ENCODE measurements at regions not wholly inside any gene's neighbourhood (a gene's known extent, or its start where the extent isn't known, plus 50 kb on each side); places are given as distances from the start of the nearest gene placed in this dataset.

GRCh38 chr12:42834062-42834461 lies 244.5 kb upstream of the PRICKLE1 start:
- Histone ChIP-seq H3K27me3 (ENCODE audit: low read length) (no peaks in the 10 kb centered on the region), H3K9me3 (ENCODE audit: low read length) (no peaks in the 10 kb centered on the region), H3K9me2 (replicated peaks; ENCODE audit: low read length) (no peaks in the 10 kb centered on the region), H3F3A (ENCODE audit: low read length, unreplicated experiment) (no peaks in the 10 kb centered on the region), H3K27ac (ENCODE audit: low read length) (no peak overlapping the region), H2AFZ (ENCODE audit: low read length) (no peak overlapping the region), H3K4me2 (ENCODE audit: low read length) (no peak overlapping the region), H3K4me3 (ENCODE audit: low read length) (no peak overlapping the region), H3K36me3 (ENCODE audit: low read depth, low read length) (no peaks in the 10 kb centered on the region), H3K9ac (ENCODE audit: low read length) (no peak overlapping the region), H4K20me1 (ENCODE audit: low read length) (no peaks in the 10 kb centered on the region), H3K79me2 (ENCODE audit: low read length) (no peaks in the 10 kb centered on the region), H3K4me1 (ENCODE audit: insufficient read depth, low read length) (no peaks in the 10 kb centered on the region)
- DNase-seq (no peak), ATAC-seq (no peak)
- POLR2A ChIA-PET (ENCODE audit: unreplicated experiment), result interaction anchor here (0.6 kb wide), 1 partner anchor 10 kb away, joined by 4 read pairs; no protein-coding TSS in a partner anchor
- CTCF ChIA-PET, result no interaction called here
- BruUV-seq (replicated peaks), result no TSS peak
- intact Hi-C loops (cut with micrococcal nuclease), result no loop called here
- TF ChIP-seq EZH2phosphoT487 (IDR thresholded peaks at IDR 0.05; ENCODE audit: borderline replicate concordance, low read length) (no peak), CTCF (conservative IDR thresholded peaks at IDR 0.05; ENCODE audit: low read depth, low read length) (no peak), EZH2 (IDR thresholded peaks at IDR 0.05; ENCODE audit: low read length, unreplicated experiment) (no peak)

- Histone ChIP-seq H3K9me3 (ENCODE audit: low read length) (no peaks in the 10 kb centered on the region), H3K4me2 (ENCODE audit: low read length) (no peak overlapping the region), H3K79me2 (ENCODE audit: low read length) (no peaks in the 10 kb centered on the region), H3K27ac (ENCODE audit: low read length) (no peak overlapping the region), H3F3A (ENCODE audit: low read length, unreplicated experiment) (no peaks in the 10 kb centered on the region), H3K9ac (ENCODE audit: low read length) (no peak overlapping the region), H2AFZ (ENCODE audit: low read length) (no peak overlapping the region), H3K36me3 (ENCODE audit: low read depth, low read length) (no peaks in the 10 kb centered on the region), H4K20me1 (ENCODE audit: low read length) (no peaks in the 10 kb centered on the region), H3K4me3 (ENCODE audit: low read length) (no peak overlapping the region), H3K4me1 (ENCODE audit: insufficient read depth, low read length) (peaks cover 7% of the 10 kb centered on the region; the same call in 1 of the 2 replicates), H3K27me3 (ENCODE audit: low read length) (no peaks in the 10 kb centered on the region), H3K9me2 (replicated peaks; ENCODE audit: low read length) (no peaks in the 10 kb centered on the region)
- intact Hi-C loops (cut with micrococcal nuclease), result no loop called here
- DNase-seq (no peak), ATAC-seq (no peak)
- POLR2A ChIA-PET (ENCODE audit: unreplicated experiment), result no interaction called here
- TF ChIP-seq EZH2 (IDR thresholded peaks at IDR 0.05; ENCODE audit: low read length, unreplicated experiment), result no peak
- TF ChIP-seq EZH2phosphoT487 (IDR thresholded peaks at IDR 0.05; ENCODE audit: borderline replicate concordance, low read length), result no peak
- TF ChIP-seq CTCF (conservative IDR thresholded peaks at IDR 0.05; ENCODE audit: low read depth, low read length), result no peak
- BruUV-seq (replicated peaks), result no TSS peak
- CTCF ChIA-PET, result no interaction called here
These were observed 239.3 kb upstream of the PRICKLE1 start for GRCh38 chr12:42828836-42829235.

GRCh38 chr12:42824327-42824726 lies 234.8 kb upstream of the PRICKLE1 start:
- H3K4me2 ChIP-seq (ENCODE audit: low read length), result no peak overlapping the region
- BruUV-seq (replicated peaks), result no TSS peak
- intact Hi-C loops (cut with micrococcal nuclease), result no loop called here
- H3K36me3 ChIP-seq (ENCODE audit: low read depth, low read length), result no peaks in the 10 kb centered on the region
- H4K20me1 ChIP-seq (ENCODE audit: low read length), result no peaks in the 10 kb centered on the region
- H3K9ac ChIP-seq (ENCODE audit: low read length), result no peak overlapping the region
- H3K27ac ChIP-seq (ENCODE audit: low read length), result no peak overlapping the region
- ChIA-PET CTCF (no interaction called here), POLR2A (ENCODE audit: unreplicated experiment) (no interaction called here)
- TF ChIP-seq EZH2 (IDR thresholded peaks at IDR 0.05; ENCODE audit: low read length, unreplicated experiment) (no peak), CTCF (conservative IDR thresholded peaks at IDR 0.05; ENCODE audit: low read depth, low read length) (no peak), EZH2phosphoT487 (IDR thresholded peaks at IDR 0.05; ENCODE audit: borderline replicate concordance, low read length) (no peak)
- no peak for DNase-seq
- ATAC-seq, result no peak
- H2AFZ ChIP-seq (ENCODE audit: low read length), result no peak overlapping the region
- no peaks in the 10 kb centered on the region for H3K9me3 ChIP-seq (ENCODE audit: low read length)
- H3K4me1 ChIP-seq (ENCODE audit: insufficient read depth, low read length), result peaks cover 7% of the 10 kb centered on the region; the same call in 1 of the 2 replicates
- no peak overlapping the region for H3K4me3 ChIP-seq (ENCODE audit: low read length)
- H3F3A ChIP-seq (ENCODE audit: low read length, unreplicated experiment), result no peaks in the 10 kb centered on the region
- no peaks in the 10 kb centered on the region for H3K27me3 ChIP-seq (ENCODE audit: low read length)
- H3K9me2 ChIP-seq (replicated peaks; ENCODE audit: low read length), result no peaks in the 10 kb centered on the region
- H3K79me2 ChIP-seq (ENCODE audit: low read length), result no peaks in the 10 kb centered on the region

Measured in PC-3 (cell line).